ENCODE measurements at regions not wholly inside any gene's neighbourhood (a gene's known extent, or its start where the extent isn't known, plus 50 kb on each side); places are given as distances from the start of the nearest gene placed in this dataset.
"Not testable (repeated sequence)": the region's sequence is repeated elsewhere in the genome, so short reads cannot be mapped to it uniquely, and the experiment has no call there.

- no peak for ATAC-seq (replicated peaks; ENCODE audit: extremely low read depth, poor library complexity, severe bottlenecking)
- Mint-ChIP-seq H3K36me3 (ENCODE audit: insufficient read depth) (no peaks in the 10 kb centered on the region), H3K9me3 (no peaks in the 10 kb centered on the region), H3K27ac (ENCODE audit: low read depth) (no peak overlapping the region), H3K27me3 (peaks cover 10% of the 10 kb centered on the region), H3K4me3 (no peak overlapping the region), H3K4me1 (no peaks in the 10 kb centered on the region)
- no peak for DNase-seq (ENCODE audit: low spot score in 2 of 2)
These were observed 55.4 kb downstream of the CTSL start for GRCh38 chr9:87781331-87781730.

GRCh38 chr9:87783180-87783579, 57.3 kb downstream of the CTSL start:
- no peaks in the 10 kb centered on the region for H3K27me3 Mint-ChIP-seq
- DNase-seq (ENCODE audit: low spot score in 2 of 2), result no peak
- H3K4me3 Mint-ChIP-seq, result no peak overlapping the region
- H3K9me3 Mint-ChIP-seq, result no peaks in the 10 kb centered on the region
- H3K4me1 Mint-ChIP-seq, result no peaks in the 10 kb centered on the region
- ATAC-seq (replicated peaks; ENCODE audit: extremely low read depth, poor library complexity, severe bottlenecking), result no peak
- H3K27ac Mint-ChIP-seq (ENCODE audit: low read depth), result no peak overlapping the region
- no peaks in the 10 kb centered on the region for H3K36me3 Mint-ChIP-seq (ENCODE audit: insufficient read depth)

- not testable (repeated sequence) for H3K27ac Mint-ChIP-seq (ENCODE audit: low read depth); H3K4me1 Mint-ChIP-seq
These were observed 59.5 kb downstream of the CTSL start for GRCh38 chr9:87785315-87785970.

GRCh38 chr9:87786423-87786822, 60.5 kb downstream of the CTSL start:
- H3K4me1 Mint-ChIP-seq, result no peaks in the 10 kb centered on the region
- ATAC-seq (replicated peaks; ENCODE audit: extremely low read depth, poor library complexity, severe bottlenecking) (no peak), DNase-seq (ENCODE audit: low spot score in 2 of 2) (no peak)
- H3K4me3 Mint-ChIP-seq, result no peak overlapping the region
- no peaks in the 10 kb centered on the region for H3K27me3 Mint-ChIP-seq
- H3K36me3 Mint-ChIP-seq (ENCODE audit: insufficient read depth), result no peaks in the 10 kb centered on the region
- H3K27ac Mint-ChIP-seq (ENCODE audit: low read depth), result no peak overlapping the region
- H3K9me3 Mint-ChIP-seq, result no peaks in the 10 kb centered on the region

More at GRCh38 chr9:87785315-87785970, 59.5 kb downstream of the CTSL start:
- ATAC-seq (replicated peaks; ENCODE audit: extremely low read depth, poor library complexity, severe bottlenecking); H3K4me3 Mint-ChIP-seq; DNase-seq (ENCODE audit: low spot score in 2 of 2); H3K36me3 Mint-ChIP-seq (ENCODE audit: insufficient read depth); H3K9me3 Mint-ChIP-seq; H3K27me3 Mint-ChIP-seq: not testable (repeated sequence)

- no peaks in the 10 kb centered on the region for H3K36me3 Mint-ChIP-seq (ENCODE audit: insufficient read depth)
- DNase-seq (ENCODE audit: low spot score in 2 of 2) (no peak), ATAC-seq (replicated peaks; ENCODE audit: extremely low read depth, poor library complexity, severe bottlenecking) (no peak)
- no peak overlapping the region for H3K27ac Mint-ChIP-seq (ENCODE audit: low read depth)
- H3K4me3 Mint-ChIP-seq, result no peak overlapping the region
- H3K27me3 Mint-ChIP-seq, result no peaks in the 10 kb centered on the region
- no peaks in the 10 kb centered on the region for H3K9me3 Mint-ChIP-seq
- H3K4me1 Mint-ChIP-seq, result no peaks in the 10 kb centered on the region
These were observed 61.0 kb downstream of the CTSL start for GRCh38 chr9:87786876-87787275.

- Mint-ChIP-seq H3K4me3 (no peak overlapping the region), H3K9me3 (no peaks in the 10 kb centered on the region), H3K27ac (ENCODE audit: low read depth) (no peak overlapping the region), H3K4me1 (peaks cover 1% of the 10 kb centered on the region), H3K36me3 (ENCODE audit: insufficient read depth) (no peaks in the 10 kb centered on the region), H3K27me3 (no peaks in the 10 kb centered on the region)
- DNase-seq (ENCODE audit: low spot score in 2 of 2) (no peak), ATAC-seq (replicated peaks; ENCODE audit: extremely low read depth, poor library complexity, severe bottlenecking) (no peak)
These were observed 61.8 kb downstream of the CTSL start for GRCh38 chr9:87787735-87788134.

- Mint-ChIP-seq H3K36me3 (ENCODE audit: insufficient read depth) (no peaks in the 10 kb centered on the region), H3K4me1 (peaks cover 14% of the 10 kb centered on the region), H3K4me3 (peak overlapping the region; percentile 34), H3K9me3 (no peaks in the 10 kb centered on the region), H3K27ac (ENCODE audit: low read depth) (peak overlapping the region; percentile 36), H3K27me3 (no peaks in the 10 kb centered on the region)
- peak in 1 of 2 donors; percentile 15 for DNase-seq (ENCODE audit: low spot score in 2 of 2)
- peak; percentile 84 for ATAC-seq (replicated peaks; ENCODE audit: extremely low read depth, poor library complexity, severe bottlenecking)
These were observed 66.9 kb downstream of the CTSL start for GRCh38 chr9:87792831-87793288.

GRCh38 chr9:87793292-87793691, 67.4 kb downstream of the CTSL start:
- Mint-ChIP-seq H3K4me1 (peaks cover 14% of the 10 kb centered on the region), H3K27ac (ENCODE audit: low read depth) (peak overlapping the region; percentile 36), H3K27me3 (no peaks in the 10 kb centered on the region), H3K36me3 (ENCODE audit: insufficient read depth) (no peaks in the 10 kb centered on the region), H3K4me3 (peak overlapping the region; percentile 34), H3K9me3 (no peaks in the 10 kb centered on the region)
- ATAC-seq (replicated peaks; ENCODE audit: extremely low read depth, poor library complexity, severe bottlenecking) (no peak), DNase-seq (ENCODE audit: low spot score in 2 of 2) (no peak)

- Mint-ChIP-seq H3K27ac (ENCODE audit: low read depth) (no peak overlapping the region), H3K27me3 (no peaks in the 10 kb centered on the region), H3K9me3 (no peaks in the 10 kb centered on the region), H3K4me3 (no peak overlapping the region), H3K4me1 (peaks cover 14% of the 10 kb centered on the region), H3K36me3 (ENCODE audit: insufficient read depth) (no peaks in the 10 kb centered on the region)
- no peak for ATAC-seq (replicated peaks; ENCODE audit: extremely low read depth, poor library complexity, severe bottlenecking)
- DNase-seq (ENCODE audit: low spot score in 2 of 2), result no peak
These were observed 69.3 kb downstream of the CTSL start for GRCh38 chr9:87795178-87795577.

GRCh38 chr9:87796196-87796595, 70.3 kb downstream of the CTSL start:
- no peak overlapping the region for H3K27ac Mint-ChIP-seq (ENCODE audit: low read depth)
- peaks cover 2% of the 10 kb centered on the region for H3K27me3 Mint-ChIP-seq
- no peak for ATAC-seq (replicated peaks; ENCODE audit: extremely low read depth, poor library complexity, severe bottlenecking)
- no peaks in the 10 kb centered on the region for H3K9me3 Mint-ChIP-seq
- no peak overlapping the region for H3K4me3 Mint-ChIP-seq
- H3K4me1 Mint-ChIP-seq, result peaks cover 14% of the 10 kb centered on the region
- no peak for DNase-seq (ENCODE audit: low spot score in 2 of 2)
- H3K36me3 Mint-ChIP-seq (ENCODE audit: insufficient read depth), result no peaks in the 10 kb centered on the region

GRCh38 chr9:87798261-87798833, 72.4 kb downstream of the CTSL start:
- Mint-ChIP-seq H3K27me3 (peaks cover 13% of the 10 kb centered on the region), H3K9me3 (no peaks in the 10 kb centered on the region), H3K36me3 (ENCODE audit: insufficient read depth) (no peaks in the 10 kb centered on the region), H3K4me3 (no peak overlapping the region), H3K4me1 (peaks cover 7% of the 10 kb centered on the region), H3K27ac (ENCODE audit: low read depth) (no peak overlapping the region)
- DNase-seq (ENCODE audit: low spot score in 2 of 2) (no peak), ATAC-seq (replicated peaks; ENCODE audit: extremely low read depth, poor library complexity, severe bottlenecking) (no peak)

- Mint-ChIP-seq H3K36me3 (ENCODE audit: insufficient read depth) (no peaks in the 10 kb centered on the region), H3K4me1 (no peaks in the 10 kb centered on the region), H3K27ac (ENCODE audit: low read depth) (no peak overlapping the region), H3K27me3 (peaks cover 25% of the 10 kb centered on the region), H3K4me3 (no peak overlapping the region), H3K9me3 (no peaks in the 10 kb centered on the region)
- ATAC-seq (replicated peaks; ENCODE audit: extremely low read depth, poor library complexity, severe bottlenecking), result no peak
- no peak for DNase-seq (ENCODE audit: low spot score in 2 of 2)
These were observed 73.6 kb downstream of the CTSL start for GRCh38 chr9:87799503-87799902.

- no peak for DNase-seq (ENCODE audit: low spot score in 2 of 2)
- ATAC-seq (replicated peaks; ENCODE audit: extremely low read depth, poor library complexity, severe bottlenecking), result no peak
- Mint-ChIP-seq H3K27ac (ENCODE audit: low read depth) (no peak overlapping the region), H3K4me1 (no peaks in the 10 kb centered on the region), H3K36me3 (ENCODE audit: insufficient read depth) (no peaks in the 10 kb centered on the region), H3K9me3 (no peaks in the 10 kb centered on the region), H3K4me3 (no peak overlapping the region), H3K27me3 (peaks cover 31% of the 10 kb centered on the region)
These were observed 74.5 kb downstream of the CTSL start for GRCh38 chr9:87800456-87800855.
